ENCODE measurements at regions not wholly inside any gene's neighbourhood (a gene's known extent, or its start where the extent isn't known, plus 50 kb on each side); places are given as distances from the start of the nearest gene placed in this dataset.

GRCh38 chr17:52209507-52209906 lies 51.0 kb upstream of the CA10 start:
- no peak for TF ChIP-seq ZNF282 (IDR thresholded peaks at IDR 0.05; ENCODE audit: partially characterized antibody)
- no peak for TF ChIP-seq GTF2F1 (IDR thresholded peaks at IDR 0.05; ENCODE audit: low read length)
- no peak for TF ChIP-seq MXD1 (CRISPR knock-in tag; IDR thresholded peaks at IDR 0.05)
- TF ChIP-seq NBN (conservative IDR thresholded peaks at IDR 0.05) = no peak
- no peak for TF ChIP-seq RAD51 (IDR thresholded peaks at IDR 0.05; ENCODE audit: borderline replicate concordance)
- TF ChIP-seq CTCF (CRISPR knock-in tag; IDR thresholded peaks at IDR 0.05) = no peak
- no peak for TF ChIP-seq ZNF737 (CRISPR knock-in tag; IDR thresholded peaks at IDR 0.05; ENCODE audit: borderline replicate concordance)
- no peak for TF ChIP-seq NCOA5 (CRISPR knock-in tag; IDR thresholded peaks at IDR 0.05)
- TF ChIP-seq ZNF335 (CRISPR knock-in tag; IDR thresholded peaks at IDR 0.05) = no peak
- no peak for TF ChIP-seq ZNF788 (CRISPR knock-in tag; IDR thresholded peaks at IDR 0.05; ENCODE audit: borderline replicate concordance)
- no peak for TF ChIP-seq HNRNPUL1 (IDR thresholded peaks at IDR 0.05; ENCODE audit: low read depth, low read length)

All from HepG2 (cell line).